GM18517 (cell line): ENCODE measurements at regions not wholly inside any gene's neighbourhood (a gene's known extent, or its start where the extent isn't known, plus 50 kb on each side); places are given as distances from the start of the nearest gene placed in this dataset.
"Not testable (repeated sequence)": the region's sequence is repeated elsewhere in the genome, so short reads cannot be mapped to it uniquely, and the experiment has no call there.

ENCODE experiments used
- ATAC-seq: cut with Tn5 transposase; IDR thresholded peaks from one replicate; pipeline ENCODE4 v1.9.1; 2021; ENCODE audit warnings: mild to moderate bottlenecking, moderate library complexity; ENCODE audit not compliant: unreplicated experiment

DNA sequence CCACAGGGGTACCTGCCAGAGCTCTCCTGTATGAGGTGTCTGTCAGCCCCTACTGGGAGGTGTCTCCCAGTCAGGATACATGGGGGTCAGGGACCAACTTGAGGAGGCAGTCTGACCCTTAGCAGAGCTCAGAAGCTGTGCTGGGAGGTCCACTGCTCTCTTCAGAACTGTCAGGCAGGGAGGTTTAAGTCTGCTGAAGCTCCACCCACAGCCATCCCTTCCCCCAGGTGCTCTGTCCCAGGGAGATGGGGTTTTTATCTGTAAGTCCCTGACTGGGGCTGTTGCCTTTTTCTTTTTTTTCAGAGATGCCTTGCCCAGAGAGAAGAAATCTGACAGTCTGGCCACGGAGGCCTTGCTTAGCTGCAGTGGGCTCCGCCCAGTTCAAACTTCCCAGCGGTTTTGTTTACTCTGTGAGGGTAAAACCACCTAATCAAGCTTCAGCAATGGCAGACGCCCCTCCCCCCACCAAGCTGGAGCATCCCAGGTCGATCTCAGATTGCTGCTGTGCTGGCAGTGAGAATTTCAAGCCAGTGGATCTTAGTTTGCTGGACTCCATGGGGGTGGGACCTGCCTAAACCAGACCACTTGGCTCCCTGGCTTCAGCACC, 118.5 kb upstream of the RADX start:
- ATAC-seq = not testable (repeated sequence)

DNA sequence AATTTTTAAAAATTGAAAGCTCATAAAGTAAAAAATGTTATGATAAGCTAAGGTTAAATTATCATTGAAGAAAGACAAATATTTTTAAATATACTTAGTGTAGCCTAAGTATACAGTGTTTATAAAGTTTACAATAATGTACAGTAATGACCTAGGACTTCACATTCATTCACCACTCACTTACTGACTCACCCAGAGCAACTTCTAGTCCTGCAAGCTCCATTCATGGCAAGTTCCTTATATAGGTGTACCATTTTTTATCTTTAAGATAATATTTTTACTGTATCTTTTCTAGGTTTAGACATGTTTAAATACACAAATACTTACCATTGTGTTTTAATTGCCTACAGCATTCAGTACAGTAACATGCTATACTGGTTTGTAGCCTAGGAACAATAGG, 112.3 kb upstream of the RADX start:
- ATAC-seq = no peak

DNA sequence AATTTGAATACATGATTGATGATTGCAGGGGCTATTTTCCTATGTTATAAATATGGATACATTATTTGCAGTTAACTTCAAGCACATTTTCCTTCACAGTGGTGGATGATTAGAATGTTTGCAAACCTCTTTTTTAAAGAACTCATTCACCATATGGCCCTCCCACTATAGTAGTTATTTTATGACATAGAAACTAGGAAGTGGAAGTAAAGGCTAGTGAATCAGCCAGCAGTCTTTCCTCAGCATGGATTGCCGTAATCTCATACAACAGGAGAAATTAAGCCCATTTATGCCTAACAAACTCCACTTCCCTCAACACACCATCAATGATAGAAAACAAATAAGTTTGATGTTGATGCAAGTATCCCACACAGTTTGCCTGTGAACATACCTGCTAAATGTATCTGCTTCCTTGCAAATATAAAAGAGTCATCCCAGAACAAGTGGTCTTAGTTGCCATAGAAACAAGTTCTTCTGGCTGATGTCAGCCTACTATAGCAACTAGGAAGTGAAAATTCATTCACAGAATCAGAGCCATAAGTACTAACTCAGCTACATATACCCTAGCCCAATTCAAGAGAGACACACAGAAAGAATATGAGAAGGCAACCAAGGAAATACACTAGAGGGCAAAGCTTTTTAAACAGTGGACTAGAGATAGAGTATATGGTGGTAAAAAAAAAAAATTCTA, 100.9 kb upstream of the RADX start:
- no peak for ATAC-seq
